ENCODE measurements at regions not wholly inside any gene's neighbourhood (a gene's known extent, or its start where the extent isn't known, plus 50 kb on each side); places are given as distances from the start of the nearest gene placed in this dataset.
"Not testable (repeated sequence)": the region's sequence is repeated elsewhere in the genome, so short reads cannot be mapped to it uniquely, and the experiment has no call there.

- no peak overlapping the region for H3K4me3 ChIP-seq
- H3K27ac ChIP-seq: no peak overlapping the region
- DNase-seq (ENCODE audit: low spot score): no peak
- TF ChIP-seq CTCF (IDR thresholded peaks at IDR 0.05): no peak
Measured at GRCh38 chr12:59321278-59321677, 274.6 kb upstream of the SLC16A7 start.

GRCh38 chr12:59320112-59320511, 275.7 kb upstream of the SLC16A7 start:
- no peak overlapping the region for H3K4me3 ChIP-seq
- H3K27ac ChIP-seq: no peak overlapping the region
- no peak for TF ChIP-seq CTCF (IDR thresholded peaks at IDR 0.05)
- no peak for DNase-seq (ENCODE audit: low spot score)

GRCh38 chr12:59318940-59319339, 276.9 kb upstream of the SLC16A7 start:
- no peak for TF ChIP-seq CTCF (IDR thresholded peaks at IDR 0.05)
- H3K27ac ChIP-seq: no peak overlapping the region
- H3K4me3 ChIP-seq: no peak overlapping the region
- no peak for DNase-seq (ENCODE audit: low spot score)

GRCh38 chr12:59317598-59317997, 278.2 kb upstream of the SLC16A7 start:
- H3K4me3 ChIP-seq: no peak overlapping the region
- H3K27ac ChIP-seq: no peak overlapping the region
- TF ChIP-seq CTCF (IDR thresholded peaks at IDR 0.05): no peak
- DNase-seq (ENCODE audit: low spot score): no peak

GRCh38 chr12:59316938-59317337, 278.9 kb upstream of the SLC16A7 start:
- Histone ChIP-seq H3K27ac (no peak overlapping the region), H3K4me3 (no peak overlapping the region)
- no peak for TF ChIP-seq CTCF (IDR thresholded peaks at IDR 0.05)
- no peak for DNase-seq (ENCODE audit: low spot score)

GRCh38 chr12:59316354-59316753, 279.5 kb upstream of the SLC16A7 start:
- H3K27ac ChIP-seq; H3K4me3 ChIP-seq; DNase-seq (ENCODE audit: low spot score): not testable (repeated sequence)

GRCh38 chr12:59314209-59314608, 281.6 kb upstream of the SLC16A7 start:
- Histone ChIP-seq H3K4me3 (no peak overlapping the region), H3K27ac (no peak overlapping the region)
- TF ChIP-seq CTCF (IDR thresholded peaks at IDR 0.05): no peak
- no peak for DNase-seq (ENCODE audit: low spot score)

All from coronary artery (tissue), 2 donors.